Endothelial cell of umbilical vein (primary cell): ENCODE measurements at regions not wholly inside any gene's neighbourhood (a gene's known extent, or its start where the extent isn't known, plus 50 kb on each side); places are given as distances from the start of the nearest gene placed in this dataset.

Experiments used
- BruUV-seq: library from RNA; stranded (reverse); fragments of 400-500 nt; replicated peaks from 2 replicates; lab custom pipeline; 2021; lab: Mats Ljungman, UMichigan
- CTCF ChIA-PET: fragments of 300-600, 350-600 bp; sonication (Branson Sonifier 250); formaldehyde crosslinking; loops from one replicate; lab custom pipeline; 2021; ENCODE audit warnings: antibody characterized with exemption, inconsistent platforms; lab: Charles Lee
- POLR2A ChIA-PET: fragments of 300-600, 350-600 bp; sonication (Branson Sonifier 250); formaldehyde crosslinking; loops from one replicate; lab custom pipeline; 2021; ENCODE audit warnings: antibody characterized with exemption, inconsistent platforms; lab: Charles Lee
- DNase-seq: peaks from one replicate; pipeline ENCODE4 v3.0.0-alpha.2; 2011; ENCODE audit warnings: low read depth, low spot score
- FAIRE-seq: peaks from 2 replicates; lab custom pipeline; 2011; peaks lifted over from hg19 to GRCh38; lab: Jason Lieb, UNC
- H2AFZ ChIP-seq: 2 replicates; pipeline ENCODE4 v1.6.0; 2012; ENCODE audit warnings: low read depth, low read length, control low read depth, inconsistent platforms
- H3K27ac ChIP-seq: 2 replicates; pipeline ENCODE4 v1.5.1; 2011; ENCODE audit warnings: low read depth, mild to moderate bottlenecking, control low read depth, low read length, moderate library complexity; ENCODE audit not compliant: insufficient read depth
- H3K27me3 ChIP-seq, 2 experiments: 2 replicates each; pipeline versions ENCODE4 v1.6.0 to v1.6.1; 2011; ENCODE audit warnings: low read length in 2 of 2, mixed read lengths in 1 of 2; ENCODE audit not compliant: control insufficient read depth in 2 of 2, insufficient read depth in 2 of 2
- H3K36me3 ChIP-seq, 2 experiments: 2 replicates in 1 of 2; 3 replicates in 1 of 2; pipeline ENCODE4 v1.5.1; 2011; ENCODE audit warnings: low read length in 2 of 2, mild to moderate bottlenecking in 1 of 2, moderate library complexity in 1 of 2; ENCODE audit not compliant: control insufficient read depth in 2 of 2, insufficient read depth in 2 of 2; ENCODE audit errors: extremely low read depth in 1 of 2
- H3K4me1 ChIP-seq: 3 replicates; pipeline ENCODE4 v1.5.1; 2011; ENCODE audit warnings: mild to moderate bottlenecking, low read length; ENCODE audit not compliant: control insufficient read depth, insufficient read depth; ENCODE audit errors: extremely low read depth
- H3K4me2 ChIP-seq: 2 replicates; pipeline ENCODE4 v1.6.1; 2011; ENCODE audit warnings: low read length, control low read depth, mixed read lengths; ENCODE audit not compliant: insufficient read depth
- H3K4me3 ChIP-seq, 3 experiments: fragments of 200-600 bp in 1 of 3; sonication (generic), shearing (Covaris generic) in 1 of 3; replicated peaks in 1 of 3; 2 replicates each; pipeline ENCODE4 v1.5.1; 2011 to 2016; ENCODE audit warnings: control low read depth in 3 of 3, low read length in 3 of 3, mild to moderate bottlenecking in 2 of 3, inconsistent platforms in 1 of 3, low read depth in 1 of 3, moderate library complexity in 1 of 3; ENCODE audit not compliant: insufficient read depth in 1 of 3
- H3K79me2 ChIP-seq: 2 replicates; pipeline ENCODE4 v1.6.0; 2012; ENCODE audit warnings: low read length, inconsistent platforms; ENCODE audit not compliant: control insufficient read depth, insufficient read depth
- H3K9ac ChIP-seq: replicated peaks from 2 replicates; pipeline ENCODE3; 2011; ENCODE audit warnings: low read length, control low read depth; ENCODE audit not compliant: insufficient read depth; ENCODE audit errors: extremely low read depth
- H3K9me1 ChIP-seq: replicated peaks from 3 replicates; pipeline ENCODE4 v1.6.0; 2011; ENCODE audit warnings: mild to moderate bottlenecking, low read length; ENCODE audit not compliant: control insufficient read depth, insufficient read depth; ENCODE audit errors: extremely low read depth
- H3K9me3 ChIP-seq: replicated peaks from 2 replicates; pipeline ENCODE4 v1.5.1; 2012; ENCODE audit warnings: low read length, inconsistent platforms; ENCODE audit not compliant: control insufficient read depth, insufficient read depth
- H4K20me1 ChIP-seq: replicated peaks from 2 replicates; pipeline ENCODE3; 2011; ENCODE audit warnings: mild to moderate bottlenecking, low read length; ENCODE audit not compliant: control insufficient read depth, insufficient read depth; ENCODE audit errors: extremely low read depth
- EZH2 ChIP-seq: IDR thresholded peaks from 2 replicates; pipeline ENCODE4 v1.6.1; 2012; ENCODE audit warnings: borderline replicate concordance, low read depth, mild to moderate bottlenecking, moderate library complexity, low read length, inconsistent platforms; ENCODE audit not compliant: severe bottlenecking
- FOS ChIP-seq: IDR thresholded peaks from 2 replicates; pipeline ENCODE4 v1.6.1; 2011; ENCODE audit warnings: mild to moderate bottlenecking, low read length, moderate library complexity, borderline replicate concordance; ENCODE audit not compliant: insufficient read depth
- GATA2 ChIP-seq: IDR thresholded peaks from 2 replicates; pipeline ENCODE4 v1.7.0; 2011; ENCODE audit warnings: low read depth, mild to moderate bottlenecking, moderate library complexity, mixed read lengths, low read length; ENCODE audit not compliant: insufficient read length, insufficient read depth
- JUN ChIP-seq: IDR thresholded peaks from 2 replicates; pipeline ENCODE4 v1.6.1; 2011; ENCODE audit warnings: borderline replicate concordance, low read depth; ENCODE audit not compliant: insufficient read length, insufficient read depth
- MYC ChIP-seq: IDR thresholded peaks from one replicate; pipeline ENCODE4 v1.6.1; 2011; ENCODE audit warnings: mild to moderate bottlenecking, low read depth, low read length
- POLR2A ChIP-seq: IDR thresholded peaks from 2 replicates; pipeline ENCODE4 v1.6.1; 2012; ENCODE audit warnings: low read depth, mild to moderate bottlenecking, control low read depth, low read length
- POLR2AphosphoS5 ChIP-seq: IDR thresholded peaks from 2 replicates; pipeline ENCODE4 v1.6.1; 2012; ENCODE audit warnings: low read depth, mild to moderate bottlenecking, control low read depth, low read length, moderate library complexity; ENCODE audit not compliant: insufficient read depth
- dilution Hi-C: fragments of 300-500 bp; cut with MboI; formaldehyde crosslinking; loops from one replicate; pipeline ENCODE4 v1.15.0; 2019; ENCODE audit warnings: low sequenced_read_pairs; ENCODE audit not compliant: extremely low pct_ligation_motif_present
- intact Hi-C: fragments of 100-400 bp; cut with micrococcal nuclease; formaldehyde crosslinking; loops from one replicate; pipeline ENCODE4 v1.10.0; 2022
- TF ChIP-seq, protein P1 (sequence below), 2 donors: IDR thresholded peaks; 1 replicate in 1 of 2; 2 replicates in 1 of 2; pipeline ENCODE4 v1.5.1; 2011; ENCODE audit warnings: low read length in 2 of 2, mild to moderate bottlenecking in 2 of 2, moderate library complexity in 2 of 2, control low read depth in 1 of 2, inconsistent platforms in 1 of 2, low read depth in 1 of 2; ENCODE audit not compliant: insufficient read depth in 1 of 2; ENCODE audit errors: extremely low read depth in 1 of 2
- TF ChIP-seq, protein P2 (sequence below): IDR thresholded peaks from 2 replicates; pipeline ENCODE4 v1.6.1; 2011; ENCODE audit not compliant: insufficient read depth, insufficient read length

DNA sequence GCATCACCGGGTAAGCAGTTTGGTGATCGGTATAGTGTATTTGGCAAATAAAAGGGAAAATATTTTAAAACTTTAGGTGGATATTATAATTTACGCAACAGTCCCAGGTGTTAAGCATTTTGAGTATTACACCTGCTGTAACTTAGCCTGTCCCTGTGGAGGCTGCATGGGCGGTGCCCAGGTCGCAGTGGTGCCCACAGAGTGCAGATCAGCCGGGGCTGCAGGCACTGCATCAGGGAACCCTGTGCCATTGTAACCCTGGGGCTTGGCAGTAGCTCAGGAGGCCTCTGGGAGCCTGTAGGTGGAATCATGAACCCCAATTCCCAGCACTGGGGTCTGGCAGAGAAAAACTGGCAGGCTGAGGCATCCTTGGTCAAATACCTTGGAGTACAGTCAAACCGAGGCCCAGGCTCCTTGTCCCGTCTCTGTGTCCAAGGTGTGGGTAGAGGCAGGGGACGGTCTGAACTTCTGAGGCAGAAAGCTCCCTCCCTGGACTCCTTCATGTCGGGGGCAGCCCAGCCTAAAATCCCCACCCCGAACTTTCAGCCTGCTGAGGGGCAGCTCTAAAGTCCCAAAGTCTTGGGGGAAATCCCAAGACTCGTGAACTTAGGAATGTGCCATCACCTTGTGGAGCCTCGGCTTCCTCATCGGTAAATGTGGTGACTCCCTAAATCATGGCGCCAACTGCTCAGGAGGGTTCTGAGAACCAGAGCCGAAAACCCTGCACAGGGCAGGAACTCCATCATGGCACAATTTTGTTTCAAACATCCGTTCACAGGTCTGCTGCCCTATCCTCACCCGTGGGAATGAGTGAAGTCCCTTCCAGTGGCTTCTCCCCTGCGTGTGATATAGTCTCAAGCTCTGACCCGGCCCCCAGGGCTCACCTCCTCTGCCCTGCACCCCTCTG, 85.7 kb downstream of the INHBB start:
- Histone ChIP-seq H3K9me3 (no peaks in the 10 kb centered on the region), H3K79me2 (no peaks in the 10 kb centered on the region), H3K9ac (no peak overlapping the region), H4K20me1 (no peaks in the 10 kb centered on the region), H3K27ac (no peak overlapping the region), H3K27me3 (peaks cover 0 to 11% of the 10 kb centered on the region in 2 experiments), H3K36me3 (no peaks in the 10 kb centered on the region), H3K4me2 (no peak overlapping the region), H3K4me1 (no peaks in the 10 kb centered on the region), H3K4me3 (no peak overlapping the region), H3K9me1 (no peaks in the 10 kb centered on the region), H2AFZ (no peak overlapping the region)
- no peak for DNase-seq
- no peak for FAIRE-seq
- BruUV-seq, result no TSS peak
- intact Hi-C loops (no loop called here), dilution Hi-C loops (no loop called here)
- ChIA-PET POLR2A (no interaction called here), CTCF (no interaction called here)
- TF ChIP-seq MYC, result no peak
- no peak for TF ChIP-seq POLR2A
- no peak for TF ChIP-seq JUN
- TF ChIP-seq, protein P1, sequence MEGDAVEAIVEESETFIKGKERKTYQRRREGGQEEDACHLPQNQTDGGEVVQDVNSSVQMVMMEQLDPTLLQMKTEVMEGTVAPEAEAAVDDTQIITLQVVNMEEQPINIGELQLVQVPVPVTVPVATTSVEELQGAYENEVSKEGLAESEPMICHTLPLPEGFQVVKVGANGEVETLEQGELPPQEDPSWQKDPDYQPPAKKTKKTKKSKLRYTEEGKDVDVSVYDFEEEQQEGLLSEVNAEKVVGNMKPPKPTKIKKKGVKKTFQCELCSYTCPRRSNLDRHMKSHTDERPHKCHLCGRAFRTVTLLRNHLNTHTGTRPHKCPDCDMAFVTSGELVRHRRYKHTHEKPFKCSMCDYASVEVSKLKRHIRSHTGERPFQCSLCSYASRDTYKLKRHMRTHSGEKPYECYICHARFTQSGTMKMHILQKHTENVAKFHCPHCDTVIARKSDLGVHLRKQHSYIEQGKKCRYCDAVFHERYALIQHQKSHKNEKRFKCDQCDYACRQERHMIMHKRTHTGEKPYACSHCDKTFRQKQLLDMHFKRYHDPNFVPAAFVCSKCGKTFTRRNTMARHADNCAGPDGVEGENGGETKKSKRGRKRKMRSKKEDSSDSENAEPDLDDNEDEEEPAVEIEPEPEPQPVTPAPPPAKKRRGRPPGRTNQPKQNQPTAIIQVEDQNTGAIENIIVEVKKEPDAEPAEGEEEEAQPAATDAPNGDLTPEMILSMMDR (IDR thresholded peaks at IDR 0.05; ENCODE audit: extremely low read depth in 1 of 2, insufficient read depth in 1 of 2, low read depth in 1 of 2, low read length in 2 of 2), result no peak
- TF ChIP-seq, protein P2, sequence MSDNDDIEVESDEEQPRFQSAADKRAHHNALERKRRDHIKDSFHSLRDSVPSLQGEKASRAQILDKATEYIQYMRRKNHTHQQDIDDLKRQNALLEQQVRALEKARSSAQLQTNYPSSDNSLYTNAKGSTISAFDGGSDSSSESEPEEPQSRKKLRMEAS, result no peak
- TF ChIP-seq FOS, result no peak
- TF ChIP-seq EZH2, result no peak
- TF ChIP-seq GATA2, result no peak
- no peak for TF ChIP-seq POLR2AphosphoS5
